HUES48 (cell line): ENCODE measurements at regions not wholly inside any gene's neighbourhood (a gene's known extent, or its start where the extent isn't known, plus 50 kb on each side); places are given as distances from the start of the nearest gene placed in this dataset.

ENCODE experiments used
- H3K27ac ChIP-seq: one replicate; pipeline ENCODE4 v1.7.0; 2013; ENCODE audit warnings: low read depth, low read length, inconsistent platforms
- H3K27me3 ChIP-seq: 2 replicates; pipeline ENCODE4 v1.6.1; 2013; ENCODE audit warnings: mild to moderate bottlenecking, low read length; ENCODE audit not compliant: control insufficient read depth, insufficient read depth
- H3K36me3 ChIP-seq: 2 replicates; pipeline ENCODE4 v1.6.1; 2013; ENCODE audit warnings: low read length; ENCODE audit not compliant: control insufficient read depth, insufficient read depth
- H3K4me1 ChIP-seq: 2 replicates; pipeline ENCODE4 v1.6.1; 2013; ENCODE audit warnings: mild to moderate bottlenecking, low read length; ENCODE audit not compliant: control insufficient read depth, insufficient read depth
- H3K4me3 ChIP-seq: 2 replicates; pipeline ENCODE4 v1.5.1; 2013; ENCODE audit warnings: mild to moderate bottlenecking, low read depth, low read length
- H3K9ac ChIP-seq: 2 replicates; pipeline ENCODE4 v1.6.1; 2013; ENCODE audit warnings: mild to moderate bottlenecking, low read depth, low read length, moderate library complexity
- H3K9me3 ChIP-seq: 2 replicates; pipeline ENCODE4 v1.6.1; 2013; ENCODE audit warnings: low read length; ENCODE audit not compliant: control insufficient read depth, insufficient read depth

DNA sequence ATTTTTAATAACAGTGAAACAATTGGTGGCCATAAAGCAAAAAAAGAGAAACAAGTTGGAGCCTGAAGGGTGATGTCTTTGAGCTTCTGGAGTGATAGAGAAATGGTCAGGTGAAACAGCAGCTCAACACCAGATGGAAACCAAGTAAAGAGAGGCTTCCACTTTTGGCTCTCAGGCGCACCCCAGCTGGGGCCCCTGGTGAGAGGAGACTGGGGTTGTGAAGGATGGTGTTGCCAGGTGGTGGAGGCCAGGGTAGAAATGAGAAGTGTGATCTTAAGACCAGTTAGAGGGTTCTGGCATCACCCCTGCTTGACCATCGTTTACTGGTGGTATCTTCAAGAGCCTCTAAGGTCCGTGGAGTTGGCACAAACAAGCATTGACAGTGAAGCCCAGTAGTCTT is 126.0 kb upstream of the AKIRIN2 start:
- H3K36me3 ChIP-seq = no peaks in the 10 kb centered on the region
- no peak overlapping the region for H3K27ac ChIP-seq
- no peaks in the 10 kb centered on the region for H3K9me3 ChIP-seq
- H3K4me1 ChIP-seq = no peaks in the 10 kb centered on the region
- no peak overlapping the region for H3K9ac ChIP-seq
- no peak overlapping the region for H3K4me3 ChIP-seq
- H3K27me3 ChIP-seq = no peaks in the 10 kb centered on the region

- Histone ChIP-seq H3K9me3 (no peaks in the 10 kb centered on the region), H3K27me3 (no peaks in the 10 kb centered on the region), H3K4me1 (no peaks in the 10 kb centered on the region; the same call in 1 of the 2 replicates), H3K4me3 (no peak overlapping the region), H3K36me3 (no peaks in the 10 kb centered on the region), H3K27ac (no peak overlapping the region), H3K9ac (no peak overlapping the region)
These were observed 125.3 kb upstream of the AKIRIN2 start for GRCh38 chr6:87827346-87827745.

DNA sequence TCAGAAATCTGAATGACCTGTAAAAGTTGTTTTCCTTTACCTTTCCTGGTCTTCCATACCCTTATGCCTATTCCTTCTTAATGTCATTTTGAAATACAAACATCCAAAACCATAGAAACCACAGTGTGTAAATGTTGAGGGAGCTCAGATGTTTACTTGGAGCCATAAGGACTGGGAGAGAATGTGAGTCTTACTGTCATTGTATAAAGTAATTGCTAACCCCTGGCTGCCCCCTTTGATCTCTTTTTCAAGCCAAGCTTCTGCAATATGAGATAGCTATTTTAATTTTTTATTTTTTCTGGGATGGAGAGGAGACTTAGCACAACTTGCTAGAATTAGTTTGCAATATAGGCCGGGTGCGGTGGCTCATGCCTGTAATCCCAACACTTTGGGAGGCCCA is 124.4 kb upstream of the AKIRIN2 start:
- Histone ChIP-seq H3K36me3 (no peaks in the 10 kb centered on the region), H3K9ac (no peak overlapping the region), H3K27me3 (no peaks in the 10 kb centered on the region), H3K4me1 (no peaks in the 10 kb centered on the region; the same call in 1 of the 2 replicates), H3K9me3 (no peaks in the 10 kb centered on the region), H3K4me3 (no peak overlapping the region), H3K27ac (no peak overlapping the region)

DNA sequence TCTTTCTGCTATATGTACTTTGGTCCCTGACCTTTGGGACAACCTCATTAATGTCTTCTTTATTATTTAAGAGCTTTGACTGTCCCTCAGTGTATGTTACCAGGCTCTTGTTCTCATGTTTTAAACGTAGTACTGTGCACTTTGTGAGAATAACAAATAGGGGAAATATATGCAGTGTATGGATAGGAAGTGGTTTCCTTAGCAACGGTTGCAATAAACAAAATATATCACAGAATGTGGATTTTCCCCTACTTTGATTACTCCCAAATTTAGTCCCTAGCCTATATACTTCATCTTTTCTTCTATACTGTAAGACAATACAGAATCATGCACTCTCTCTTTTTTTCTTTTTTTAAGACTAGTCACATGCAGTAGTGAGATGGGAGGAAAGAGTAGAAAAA is 123.8 kb upstream of the AKIRIN2 start:
- Histone ChIP-seq H3K36me3 (no peaks in the 10 kb centered on the region), H3K27ac (no peak overlapping the region)

GRCh38 chr6:87824958-87825491 is 123.0 kb upstream of the AKIRIN2 start:
- no peaks in the 10 kb centered on the region for H3K9me3 ChIP-seq
- no peak overlapping the region for H3K9ac ChIP-seq
- no peak overlapping the region for H3K27ac ChIP-seq
- H3K4me1 ChIP-seq = no peaks in the 10 kb centered on the region; the same call in 1 of the 2 replicates
- H3K4me3 ChIP-seq = no peak overlapping the region
- H3K36me3 ChIP-seq = no peaks in the 10 kb centered on the region
- H3K27me3 ChIP-seq = no peaks in the 10 kb centered on the region

More for the DNA sequence above, 123.8 kb upstream of the AKIRIN2 start:
- Histone ChIP-seq H3K4me3 (no peak overlapping the region), H3K27me3 (no peaks in the 10 kb centered on the region), H3K9me3 (no peaks in the 10 kb centered on the region), H3K9ac (no peak overlapping the region), H3K4me1 (no peaks in the 10 kb centered on the region; the same call in 1 of the 2 replicates)

DNA sequence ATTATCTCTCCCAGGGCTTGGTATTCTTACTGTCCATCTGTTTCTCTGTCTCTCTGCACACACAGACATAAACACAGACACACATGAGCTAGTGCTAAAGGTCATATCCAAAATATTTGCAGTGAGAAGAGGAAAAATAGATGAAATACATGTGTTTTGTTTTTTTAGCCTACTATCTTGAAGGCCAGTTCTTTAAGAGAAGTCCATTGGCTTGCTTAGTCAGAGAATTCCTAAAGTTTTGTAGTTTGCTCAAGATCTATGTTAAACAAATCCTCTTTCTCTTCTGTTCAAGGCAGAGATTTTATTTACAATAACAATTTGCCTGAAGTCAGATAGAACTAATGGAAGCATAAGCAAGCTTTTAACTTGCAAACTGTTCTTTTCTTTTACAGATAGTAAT is 120.0 kb upstream of the AKIRIN2 start:
- no peak overlapping the region for H3K9ac ChIP-seq
- H3K4me1 ChIP-seq = no peaks in the 10 kb centered on the region; the same call in 1 of the 2 replicates
- H3K27me3 ChIP-seq = no peaks in the 10 kb centered on the region
- H3K9me3 ChIP-seq = no peaks in the 10 kb centered on the region
- H3K27ac ChIP-seq = no peak overlapping the region
- no peak overlapping the region for H3K4me3 ChIP-seq
- H3K36me3 ChIP-seq = no peaks in the 10 kb centered on the region

DNA sequence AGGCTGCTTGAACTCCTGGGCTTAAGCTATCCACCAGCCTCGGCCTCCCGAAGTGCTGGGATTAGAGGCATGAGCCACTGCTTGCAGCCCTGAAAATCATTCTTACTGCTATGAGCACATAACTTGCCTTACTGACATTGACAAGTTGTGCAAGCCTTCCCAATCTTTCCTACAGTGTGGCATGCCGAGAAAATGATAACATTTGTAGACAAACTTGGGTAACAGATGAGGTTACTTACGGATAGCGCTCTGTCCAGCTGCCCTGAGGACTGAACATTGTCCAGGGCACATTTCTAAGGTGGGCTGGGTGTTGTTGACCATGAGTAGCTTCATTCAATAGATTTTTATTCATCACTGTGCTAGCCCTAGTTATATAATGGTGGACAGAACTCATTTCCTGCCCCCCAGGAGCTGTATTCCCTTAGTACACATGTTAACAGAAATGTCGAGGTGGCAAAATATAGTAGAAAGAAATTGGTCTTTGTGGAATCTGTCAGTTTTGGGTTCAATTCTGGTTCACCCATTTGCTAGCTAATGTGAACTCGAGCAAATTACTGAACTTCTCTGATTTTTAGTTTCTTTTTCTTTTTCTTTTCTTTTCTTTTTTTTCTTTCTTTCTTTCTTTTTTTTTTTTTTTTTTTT is 118.4 kb upstream of the AKIRIN2 start:
- Histone ChIP-seq H3K27ac (no peak overlapping the region), H3K27me3 (no peaks in the 10 kb centered on the region), H3K36me3 (no peaks in the 10 kb centered on the region), H3K4me3 (no peak overlapping the region), H3K4me1 (no peaks in the 10 kb centered on the region; the same call in 1 of the 2 replicates), H3K9ac (no peak overlapping the region), H3K9me3 (no peaks in the 10 kb centered on the region)

DNA sequence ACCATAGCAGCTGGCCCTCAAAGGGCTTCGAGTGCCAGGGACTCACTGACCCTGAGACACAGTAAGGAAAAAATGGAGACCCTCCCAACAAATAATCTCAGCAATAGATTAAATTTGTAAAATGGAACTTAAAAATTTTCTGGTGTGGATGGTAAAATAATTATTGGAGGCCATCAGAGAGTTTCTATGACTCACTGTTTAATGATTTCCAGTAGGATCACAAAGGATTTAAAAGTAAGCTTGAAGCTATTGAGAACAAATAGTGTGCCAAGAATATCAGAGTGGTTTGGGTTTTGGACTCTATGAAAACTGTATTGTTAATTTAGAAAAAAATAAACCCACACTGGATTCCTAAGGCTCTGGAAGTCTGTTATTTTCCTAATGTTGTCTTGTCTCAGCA is 115.2 kb upstream of the AKIRIN2 start:
- Histone ChIP-seq H3K27me3 (no peaks in the 10 kb centered on the region), H3K4me1 (no peaks in the 10 kb centered on the region; the same call in 1 of the 2 replicates), H3K9ac (no peak overlapping the region), H3K27ac (no peak overlapping the region), H3K36me3 (no peaks in the 10 kb centered on the region), H3K9me3 (no peaks in the 10 kb centered on the region), H3K4me3 (no peak overlapping the region)

- no peaks in the 10 kb centered on the region for H3K36me3 ChIP-seq
- no peak overlapping the region for H3K4me3 ChIP-seq
- H3K4me1 ChIP-seq = no peaks in the 10 kb centered on the region
- no peaks in the 10 kb centered on the region for H3K27me3 ChIP-seq
- H3K9ac ChIP-seq = no peak overlapping the region
- no peaks in the 10 kb centered on the region for H3K9me3 ChIP-seq
- H3K27ac ChIP-seq = no peak overlapping the region
These were observed 113.4 kb upstream of the AKIRIN2 start for GRCh38 chr6:87815449-87815848.

DNA sequence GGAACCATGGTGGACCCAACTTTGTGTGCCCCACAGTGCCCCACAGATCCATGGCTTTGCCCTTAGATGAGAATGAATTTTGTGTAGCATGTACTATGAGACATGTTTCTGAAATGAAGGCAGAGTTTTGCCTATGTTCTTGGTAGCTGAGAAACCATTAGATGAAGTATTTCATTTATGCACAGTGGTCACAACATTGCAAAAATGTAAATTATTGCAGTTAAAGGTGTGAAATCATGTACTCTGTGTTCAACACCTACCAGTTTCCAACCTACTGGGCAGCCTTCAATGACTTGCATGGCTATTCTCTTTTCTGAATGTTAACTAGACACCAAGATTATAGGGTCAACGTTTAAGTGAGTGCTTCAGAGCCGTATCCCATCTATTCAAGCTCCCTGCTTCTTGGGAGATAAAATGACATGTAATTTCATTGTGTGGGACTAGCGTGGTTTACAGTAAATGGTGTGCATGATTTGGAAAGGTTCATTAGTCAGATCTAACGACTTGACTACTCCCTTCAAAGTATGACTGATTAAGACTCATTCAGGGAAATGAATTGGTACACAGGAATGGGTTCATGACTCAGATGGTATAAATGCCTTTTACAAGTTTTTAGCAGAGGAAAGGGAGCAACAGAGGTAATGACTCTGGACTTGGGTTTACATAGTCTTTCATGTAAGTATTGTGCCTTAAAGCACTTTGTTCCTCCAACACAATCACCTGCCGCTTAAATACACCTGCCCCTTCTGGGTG is 106.1 kb upstream of the AKIRIN2 start:
- no peak overlapping the region for H3K27ac ChIP-seq
- H3K4me1 ChIP-seq = no peaks in the 10 kb centered on the region

DNA sequence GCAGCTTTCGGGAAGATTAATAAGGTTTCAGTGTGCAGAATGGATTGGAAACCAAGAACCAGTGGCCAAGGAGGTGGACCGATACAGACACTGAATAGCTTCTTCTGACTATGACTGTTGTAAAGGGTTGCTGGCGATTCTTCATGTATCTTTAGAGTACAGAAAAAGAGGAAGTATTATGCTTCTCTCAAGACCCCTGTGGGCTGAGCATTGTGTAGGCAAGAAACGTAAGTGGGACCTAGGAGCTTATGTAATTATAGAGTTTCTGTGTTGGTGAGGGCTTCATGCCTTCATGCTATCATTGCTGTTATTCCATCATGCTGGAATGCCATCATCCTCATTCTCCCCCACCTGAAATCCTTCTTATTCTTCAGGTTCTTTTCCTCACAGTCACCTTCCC is 105.4 kb upstream of the AKIRIN2 start:
- no peak overlapping the region for H3K4me3 ChIP-seq
- no peaks in the 10 kb centered on the region for H3K4me1 ChIP-seq
- no peak overlapping the region for H3K27ac ChIP-seq
- H3K9me3 ChIP-seq = no peaks in the 10 kb centered on the region
- H3K27me3 ChIP-seq = no peaks in the 10 kb centered on the region
- H3K9ac ChIP-seq = no peak overlapping the region
- no peaks in the 10 kb centered on the region for H3K36me3 ChIP-seq

More for the DNA sequence above, 106.1 kb upstream of the AKIRIN2 start:
- H3K36me3 ChIP-seq = no peaks in the 10 kb centered on the region
- H3K27me3 ChIP-seq = no peaks in the 10 kb centered on the region
- no peak overlapping the region for H3K9ac ChIP-seq
- no peaks in the 10 kb centered on the region for H3K9me3 ChIP-seq
- no peak overlapping the region for H3K4me3 ChIP-seq
